ENCODE measurements at regions not wholly inside any gene's neighbourhood (a gene's known extent, or its start where the extent isn't known, plus 50 kb on each side); places are given as distances from the start of the nearest gene placed in this dataset.

GRCh38 chr14:71438684-71439083 lies 493.5 kb upstream of the RGS6 start:
- H3K18ac ChIP-seq (ENCODE audit: low read depth, low read length) = peak overlapping the region; percentile 37; the same call in 1 of the 2 replicates
- dilution Hi-C loops (cut with HindIII; ENCODE audit: low sequenced_read_pairs, unreplicated experiment) (no loop called here), intact Hi-C loops (cut with micrococcal nuclease) (no loop called here), in situ Hi-C loops (cut with MboI; ENCODE audit: low sequenced_read_pairs) (no loop called here)
- H2BK5ac ChIP-seq (ENCODE audit: low read depth, low read length, poor library complexity, severe bottlenecking) = peak overlapping the region; percentile 64
- CTCF ChIA-PET = no interaction called here
- 60% methylated on average over 1 of the region's 2 CpGs; no CpG with 5 or more reads in 1 of the 2 experiments for WGBS, 2 experiments (ENCODE audit: extremely low coverage in 2 of 2, insufficient read length in 1 of 2)
- H2BK15ac ChIP-seq (ENCODE audit: low read depth, low read length) = peak overlapping the region; percentile 36; the same call in 1 of the 3 replicates
- TF ChIP-seq CHD1 (IDR thresholded peaks at IDR 0.05; ENCODE audit: low read depth, low read length) = no peak
- TF ChIP-seq CEBPB (IDR thresholded peaks at IDR 0.05; ENCODE audit: low read depth, low read length) = no peak
- TF ChIP-seq CTCF (conservative IDR thresholded peaks at IDR 0.05; ENCODE audit: low read depth, low read length) = no peak
- TF ChIP-seq NFE2L2 (IDR thresholded peaks at IDR 0.05; ENCODE audit: low read depth, low read length) = no peak
- no peak for TF ChIP-seq RFX5 (IDR thresholded peaks at IDR 0.05; ENCODE audit: low read depth, low read length)
- H3K27ac ChIP-seq (ENCODE audit: insufficient read depth, low read length) = peak overlapping the region; percentile 58; the same call in 1 of the 2 replicates
- H4K20me1 ChIP-seq (ENCODE audit: insufficient read depth, low read length) = peaks cover 12% of the 10 kb centered on the region; the same call in 1 of the 2 replicates
- no peak overlapping the region for H3K9ac ChIP-seq (ENCODE audit: low read depth, low read length)
- H2BK20ac ChIP-seq (ENCODE audit: low read depth, low read length) = 0 out of 2 replicates have a peak overlapping the region, but pooled peaks have one; percentile 38
- POLR2A ChIA-PET (ENCODE audit: unreplicated experiment) = no interaction called here
- H3K36me3 ChIP-seq (ENCODE audit: control insufficient read depth, insufficient read depth, low read length) = no peaks in the 10 kb centered on the region
- peaks cover 11% of the 10 kb centered on the region for H3K4me1 ChIP-seq (ENCODE audit: control insufficient read depth, insufficient read depth, low read length)
- peak overlapping the region; percentile 59; the same call in 1 of the 2 replicates for H4K5ac ChIP-seq (ENCODE audit: low read depth, low read length)
- H2AK9ac ChIP-seq (replicated peaks; ENCODE audit: low read depth, low read length, poor library complexity) = no peak overlapping the region
- H2AFZ ChIP-seq (replicated peaks; ENCODE audit: low read length, poor library complexity) = no peak overlapping the region
- H3K23ac ChIP-seq (ENCODE audit: low read depth, low read length) = peak overlapping the region; percentile 71
- H3K56ac ChIP-seq (ENCODE audit: extremely low read depth, insufficient read depth, low read length) = no peak overlapping the region
- BruUV-seq (replicated peaks) = no TSS peak
- H4K91ac ChIP-seq (ENCODE audit: insufficient read depth, low read depth, low read length) = peak overlapping the region; percentile 60; the same call in 1 of the 2 replicates
- H3K9me1 ChIP-seq (ENCODE audit: insufficient read depth, low read length) = peaks cover 11% of the 10 kb centered on the region
- H3K79me1 ChIP-seq (ENCODE audit: low read depth in 1 of 2, low read length in 2 of 2) = peaks cover 29 to 56% of the 10 kb centered on the region in 2 experiments
- H3K14ac ChIP-seq (replicated peaks; ENCODE audit: low read depth, low read length) = peak overlapping the region; percentile 49
- no peaks in the 10 kb centered on the region for H3K9me3 ChIP-seq (ENCODE audit: control insufficient read depth, insufficient read depth, low read length)
- peak overlapping the region; percentile 79 for H3K4ac ChIP-seq (ENCODE audit: low read depth, low read length)
- 0 out of 2 replicates have a peak overlapping the region, but pooled peaks have one; percentile 18 for H3K4me2 ChIP-seq (ENCODE audit: low read depth, low read length)
- ATAC-seq (ENCODE audit: low read depth) = no peak; the same call in 1 of the 2 replicates
- no peak overlapping the region for H2AK5ac ChIP-seq (ENCODE audit: low read depth, low read length)
- no peak overlapping the region for H4K8ac ChIP-seq (ENCODE audit: low read depth in 2 of 2, low read length in 2 of 2)
- H2BK120ac ChIP-seq (ENCODE audit: low read depth, low read length) = peak overlapping the region; percentile 45; the same call in 1 of the 2 replicates
- H3K4me3 ChIP-seq (ENCODE audit: insufficient read depth, low read depth, low read length) = no peak overlapping the region
- DNase-seq = peak; percentile 44
- H3K27me3 ChIP-seq (ENCODE audit: control insufficient read depth, insufficient read depth, low read length) = no peaks in the 10 kb centered on the region
